HG02870 (cell line): ENCODE measurements at regions not wholly inside any gene's neighbourhood (a gene's known extent, or its start where the extent isn't known, plus 50 kb on each side); places are given as distances from the start of the nearest gene placed in this dataset.
"Not testable (repeated sequence)": the region's sequence is repeated elsewhere in the genome, so short reads cannot be mapped to it uniquely, and the experiment has no call there.

Experiments used
- ATAC-seq: cut with Tn5 transposase; IDR thresholded peaks from one replicate; pipeline ENCODE4 v1.9.1; 2021; ENCODE audit warnings: mild to moderate bottlenecking, moderate library complexity; ENCODE audit not compliant: unreplicated experiment

- ATAC-seq, result no peak
Measured at GRCh38 chr5:114830114-114830513, 339.6 kb downstream of the TRIM36 start.

- ATAC-seq, result no peak
Measured at GRCh38 chr5:114822863-114823262, 346.8 kb downstream of the TRIM36 start.

GRCh38 chr5:114822436-114822835, 347.3 kb downstream of the TRIM36 start:
- ATAC-seq, result no peak

- no peak for ATAC-seq
Measured at GRCh38 chr5:114790403-114790792, 379.3 kb downstream of the TRIM36 start.

GRCh38 chr5:114789773-114790402, 379.8 kb downstream of the TRIM36 start:
- ATAC-seq, result peak; percentile 72

GRCh38 chr5:114782869-114783268, 386.8 kb downstream of the TRIM36 start:
- ATAC-seq, result no peak

GRCh38 chr5:114782177-114782576, 387.5 kb downstream of the TRIM36 start:
- ATAC-seq, result no peak

- no peak for ATAC-seq
Measured at GRCh38 chr5:114780290-114780689, 389.4 kb downstream of the TRIM36 start.

GRCh38 chr5:114744406-114744805, 382.5 kb downstream of the KCNN2 start:
- ATAC-seq, result no peak

GRCh38 chr5:114734238-114734637, 372.4 kb downstream of the KCNN2 start:
- no peak for ATAC-seq

GRCh38 chr5:114729986-114730385, 368.1 kb downstream of the KCNN2 start:
- no peak for ATAC-seq

- no peak for ATAC-seq
Measured at GRCh38 chr5:114727358-114727757, 365.5 kb downstream of the KCNN2 start.

GRCh38 chr5:114726131-114726530, 364.3 kb downstream of the KCNN2 start:
- no peak for ATAC-seq

GRCh38 chr5:114719268-114719667, 357.4 kb downstream of the KCNN2 start:
- ATAC-seq, result no peak

- ATAC-seq, result no peak
Measured at GRCh38 chr5:114716955-114717354, 355.1 kb downstream of the KCNN2 start.

GRCh38 chr5:114704225-114704893, 342.5 kb downstream of the KCNN2 start:
- ATAC-seq, result not testable (repeated sequence)

- no peak for ATAC-seq
Measured at GRCh38 chr5:114702731-114703130, 340.9 kb downstream of the KCNN2 start.

- ATAC-seq, result no peak
Measured at GRCh38 chr5:114702136-114702535, 340.3 kb downstream of the KCNN2 start.

- ATAC-seq, result no peak
Measured at GRCh38 chr5:114700823-114701222, 339.0 kb downstream of the KCNN2 start.

- no peak for ATAC-seq
Measured at GRCh38 chr5:114695292-114695904, 333.5 kb downstream of the KCNN2 start.

GRCh38 chr5:114686356-114686755, 324.5 kb downstream of the KCNN2 start:
- no peak for ATAC-seq

GRCh38 chr5:114678778-114679177, 316.9 kb downstream of the KCNN2 start:
- no peak for ATAC-seq
